GM12873 (cell line): ENCODE measurements at regions not wholly inside any gene's neighbourhood (a gene's known extent, or its start where the extent isn't known, plus 50 kb on each side); places are given as distances from the start of the nearest gene placed in this dataset.

Experiments
- TF ChIP-seq, protein P1 (sequence below): IDR thresholded peaks from 2 replicates; pipeline ENCODE4 v1.5.1; 2012; ENCODE audit warnings: low read depth, mild to moderate bottlenecking, moderate library complexity, low read length, control low read depth; ENCODE audit not compliant: insufficient read depth; ENCODE audit errors: missing control alignments

- TF ChIP-seq, protein P1, sequence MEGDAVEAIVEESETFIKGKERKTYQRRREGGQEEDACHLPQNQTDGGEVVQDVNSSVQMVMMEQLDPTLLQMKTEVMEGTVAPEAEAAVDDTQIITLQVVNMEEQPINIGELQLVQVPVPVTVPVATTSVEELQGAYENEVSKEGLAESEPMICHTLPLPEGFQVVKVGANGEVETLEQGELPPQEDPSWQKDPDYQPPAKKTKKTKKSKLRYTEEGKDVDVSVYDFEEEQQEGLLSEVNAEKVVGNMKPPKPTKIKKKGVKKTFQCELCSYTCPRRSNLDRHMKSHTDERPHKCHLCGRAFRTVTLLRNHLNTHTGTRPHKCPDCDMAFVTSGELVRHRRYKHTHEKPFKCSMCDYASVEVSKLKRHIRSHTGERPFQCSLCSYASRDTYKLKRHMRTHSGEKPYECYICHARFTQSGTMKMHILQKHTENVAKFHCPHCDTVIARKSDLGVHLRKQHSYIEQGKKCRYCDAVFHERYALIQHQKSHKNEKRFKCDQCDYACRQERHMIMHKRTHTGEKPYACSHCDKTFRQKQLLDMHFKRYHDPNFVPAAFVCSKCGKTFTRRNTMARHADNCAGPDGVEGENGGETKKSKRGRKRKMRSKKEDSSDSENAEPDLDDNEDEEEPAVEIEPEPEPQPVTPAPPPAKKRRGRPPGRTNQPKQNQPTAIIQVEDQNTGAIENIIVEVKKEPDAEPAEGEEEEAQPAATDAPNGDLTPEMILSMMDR: no peak
These were observed 499.0 kb upstream of the KLF6 start for GRCh38 chr10:4283846-4284610.

DNA sequence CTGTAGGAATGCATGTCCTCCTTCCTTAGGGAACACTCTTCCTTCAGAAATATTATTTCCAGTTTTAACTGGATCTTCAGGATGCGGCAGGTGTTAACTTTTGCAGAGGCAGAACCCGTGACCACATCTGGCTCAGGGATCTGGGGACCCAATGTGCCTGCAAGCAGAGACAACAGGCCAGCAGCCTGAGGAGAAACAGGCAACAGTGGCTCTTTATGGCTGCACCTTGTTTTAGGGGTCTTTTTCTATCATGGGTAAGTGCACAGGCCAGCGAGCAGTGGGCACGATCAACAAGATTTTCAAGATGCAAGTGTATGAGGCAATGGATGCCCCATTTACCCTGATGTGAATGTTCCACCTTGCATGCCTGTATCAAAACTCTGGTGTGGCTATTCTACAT lies 497.5 kb upstream of the KLF6 start:
- TF ChIP-seq, protein P1: no peak

- TF ChIP-seq, protein P1: no peak
These were observed 496.3 kb upstream of the KLF6 start for GRCh38 chr10:4281190-4281825.

DNA sequence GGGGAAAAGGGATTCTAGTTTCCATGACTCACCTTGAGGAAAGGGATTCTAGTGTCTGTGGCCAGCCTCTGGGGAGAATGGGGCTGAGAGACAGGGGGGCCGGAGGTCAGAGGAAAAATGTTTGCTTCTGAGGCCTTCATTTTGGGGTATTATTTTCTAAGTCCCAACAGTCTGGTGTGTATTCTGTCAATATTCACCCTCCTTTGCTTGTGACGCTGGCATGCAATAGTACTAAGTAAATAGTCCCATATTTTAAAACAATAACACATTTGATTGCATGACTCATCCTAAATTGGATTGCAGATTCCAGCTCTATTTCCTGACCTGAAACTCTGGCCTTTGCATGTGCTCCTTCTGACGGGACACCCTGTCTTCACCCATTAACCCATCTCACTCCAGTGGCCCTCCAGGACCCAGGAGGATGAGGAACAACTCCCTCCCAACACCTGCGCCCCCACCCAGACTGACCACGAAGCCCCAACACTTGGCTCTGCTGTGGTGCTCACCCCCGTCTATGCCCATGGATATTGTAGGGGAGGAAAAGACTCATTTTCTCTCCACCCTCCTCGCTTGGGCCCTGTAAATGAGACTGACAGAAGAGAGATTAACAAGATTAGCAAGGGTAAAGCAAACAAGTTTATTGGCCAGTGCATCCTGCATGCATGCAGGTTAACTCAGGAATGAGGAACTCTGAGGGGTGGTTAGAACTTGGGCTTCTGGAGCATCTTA lies 495.6 kb upstream of the KLF6 start:
- TF ChIP-seq, protein P1: no peak

- TF ChIP-seq, protein P1: no peak
These were observed 494.6 kb upstream of the KLF6 start for GRCh38 chr10:4279655-4280054.

DNA sequence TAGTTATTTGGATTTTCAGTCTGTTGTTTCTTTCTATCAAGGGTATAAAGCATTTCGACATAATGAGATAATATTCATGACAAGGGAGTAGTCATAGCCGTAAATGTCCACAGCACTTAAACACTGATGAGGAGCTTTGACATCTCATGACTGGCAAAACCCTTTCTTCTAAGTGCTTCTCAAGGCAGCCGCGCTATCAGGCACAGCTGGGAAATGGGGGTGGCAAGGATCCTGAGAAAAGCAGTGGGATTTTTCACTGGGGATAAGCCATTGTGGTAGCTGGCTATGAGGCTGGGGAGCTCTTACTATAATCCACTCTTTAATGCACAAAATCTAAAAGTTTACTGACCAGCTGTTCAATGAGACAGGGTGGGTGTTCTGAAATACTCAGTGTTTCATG lies 493.2 kb upstream of the KLF6 start:
- TF ChIP-seq, protein P1: no peak

DNA sequence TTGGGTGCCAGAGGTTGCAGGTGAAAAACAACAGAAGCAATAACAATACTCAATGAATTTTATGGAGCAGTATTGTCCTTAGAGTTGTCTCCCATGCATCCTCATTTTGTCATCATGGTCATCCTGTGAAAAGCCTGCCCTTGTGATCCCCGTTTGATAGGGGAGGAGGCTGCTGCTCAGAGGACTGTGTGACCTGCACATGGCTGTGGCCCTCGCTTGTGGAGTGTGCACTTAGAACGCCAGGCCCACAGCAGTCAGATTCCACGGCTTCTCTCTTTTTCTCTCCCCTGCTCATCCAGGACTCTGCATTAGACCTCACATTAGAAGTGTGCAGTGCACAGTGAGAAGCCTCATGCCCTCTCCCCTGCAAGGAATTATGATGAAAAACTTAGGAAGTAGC lies 491.1 kb upstream of the KLF6 start:
- TF ChIP-seq, protein P1: no peak
